A549 (cell line): ENCODE measurements at regions not wholly inside any gene's neighbourhood (a gene's known extent, or its start where the extent isn't known, plus 50 kb on each side); places are given as distances from the start of the nearest gene placed in this dataset.
A peak's percentile ranks its signal among the peaks of the same experiment; 100 is the strongest.

Experiments
- ATAC-seq, 2 experiments: fragments of 200-7000 bp in 1 of 2; fragments of >200 bp in 1 of 2; cut with Nextera tagmentation in 1 of 2; cut with Tn5 transposase in 1 of 2; 3 replicates each; pipeline versions ENCODE4 v1.8.0 to v1.9.1; 2018 to 2020; ENCODE audit warnings: mild to moderate bottlenecking in 1 of 2, moderate library complexity in 1 of 2
- CTCF ChIA-PET: fragments of 300-600 bp; sonication (Branson Sonifier 250); formaldehyde crosslinking; extraction: SDS; loops from one replicate; lab custom pipeline; 2021; ENCODE audit warnings: antibody characterized with exemption, inconsistent platforms; lab: Yijun Ruan, JAX
- POLR2A ChIA-PET: fragments of 350-600 bp; formaldehyde crosslinking; extraction: SDS; loops from one replicate; lab custom pipeline; 2021; ENCODE audit warnings: antibody characterized with exemption, inconsistent platforms; lab: Yijun Ruan, JAX
- DNase-seq, 2 experiments: peaks; one replicate each; pipeline versions ENCODE4 v3.0.0 to v3.0.0-alpha.2; 2011 to 2016; ENCODE audit warnings: low read depth in 1 of 2, low spot score in 1 of 2
- FAIRE-seq: peaks from 2 replicates; lab custom pipeline; 2011; peaks lifted over from hg19 to GRCh38; lab: Jason Lieb, UNC
- H3K27ac ChIP-seq, 2 experiments: fragments of >200 bp; sonication (Bioruptor Twin); formaldehyde crosslinking; 3 replicates each; pipeline ENCODE4 v1.5.1; 2016 to 2017
- H3K4me1 ChIP-seq: fragments of >200 bp; sonication (Bioruptor Twin); formaldehyde crosslinking; 3 replicates; pipeline ENCODE4 v1.6.1; 2016
- H3K4me2 ChIP-seq: fragments of >200 bp; sonication (Bioruptor Twin); formaldehyde crosslinking; 3 replicates; pipeline ENCODE4 v1.6.1; 2016
- H3K4me3 ChIP-seq: fragments of >200 bp; sonication (Bioruptor Twin); formaldehyde crosslinking; 3 replicates; pipeline ENCODE4 v1.5.1; 2016
- H3K9me3 ChIP-seq: fragments of >200 bp; sonication (Bioruptor Twin); formaldehyde crosslinking; 3 replicates; pipeline ENCODE4 v1.6.1; 2016
- CBX2 ChIP-seq: fragments of 200-600 bp; sonication (generic); IDR thresholded peaks from 2 replicates; pipeline ENCODE4 v1.6.1; 2016; ENCODE audit warnings: low read depth, mild to moderate bottlenecking, borderline replicate concordance
- CBX8 ChIP-seq: fragments of 200-600 bp; sonication (generic); IDR thresholded peaks from 2 replicates; pipeline ENCODE4 v1.6.1; 2016
- CHD2 ChIP-seq: fragments of 150-350 bp; IDR thresholded peaks from 2 replicates; pipeline ENCODE4 v1.6.1; 2014; ENCODE audit warnings: low read length; ENCODE audit not compliant: partially characterized antibody
- EHF ChIP-seq: fragments of 250-450 bp; sonication (Bioruptor Pico); IDR thresholded peaks from 2 replicates; pipeline ENCODE4 v1.5.0; 2020; ENCODE audit warnings: mild to moderate bottlenecking
- ESRRA ChIP-seq: fragments of 150-350 bp; IDR thresholded peaks from 2 replicates; pipeline ENCODE4 v1.6.1; 2014; ENCODE audit warnings: mild to moderate bottlenecking, low read length, borderline replicate concordance
- FOXS1 ChIP-seq: fragments of 250-450 bp; sonication (Bioruptor Pico); IDR thresholded peaks from 2 replicates; pipeline ENCODE4 v1.5.0; 2020; ENCODE audit warnings: mild to moderate bottlenecking, moderate library complexity
- GATA3 ChIP-seq: IDR thresholded peaks from 2 replicates; pipeline ENCODE4 v1.6.1; 2012; ENCODE audit warnings: borderline replicate concordance
- HDAC2 ChIP-seq: fragments of 200-600 bp; sonication (generic); IDR thresholded peaks from 2 replicates; pipeline ENCODE4 v1.6.1; 2016
- HES2 ChIP-seq: fragments of >200 bp; sonication (Bioruptor Twin); formaldehyde crosslinking; IDR thresholded peaks from 2 replicates; pipeline ENCODE4 v1.6.1; 2016
- HOXB5 ChIP-seq: fragments of 250-450 bp; sonication (Bioruptor Pico); IDR thresholded peaks from 2 replicates; pipeline ENCODE4 v1.5.0; 2020; ENCODE audit warnings: mild to moderate bottlenecking, moderate library complexity
- KDM5A ChIP-seq: fragments of 200-600 bp; sonication (generic); IDR thresholded peaks from 2 replicates; pipeline ENCODE4 v1.6.1; 2016; ENCODE audit warnings: antibody characterized with exemption, mild to moderate bottlenecking
- MAFK ChIP-seq: fragments of 450-650 bp; IDR thresholded peaks from 2 replicates; pipeline ENCODE4 v1.6.1; 2014; ENCODE audit not compliant: partially characterized antibody
- MYC ChIP-seq: IDR thresholded peaks from 2 replicates; pipeline ENCODE4 v1.6.1; 2012; ENCODE audit warnings: mild to moderate bottlenecking, inconsistent platforms, low read length, improper control_type of control experiment, borderline replicate concordance
- POLR2AphosphoS2 ChIP-seq: conservative IDR thresholded peaks from 2 replicates; pipeline ENCODE4 v1.6.1; 2012; ENCODE audit warnings: low read length, improper control_type of control experiment, inconsistent platforms
- RAD21 ChIP-seq, 2 experiments: fragments of >200 bp in 1 of 2; sonication (Bioruptor Twin) in 1 of 2; formaldehyde crosslinking in 1 of 2; IDR thresholded peaks in 1 of 2; conservative IDR thresholded peaks in 1 of 2; 2 replicates in 1 of 2; 3 replicates in 1 of 2; pipeline ENCODE4 v1.6.1; 2012 to 2018; ENCODE audit warnings: inconsistent platforms in 1 of 2
- RFX5 ChIP-seq: fragments of 450-650 bp; IDR thresholded peaks from 2 replicates; pipeline ENCODE4 v1.7.1; 2014; ENCODE audit warnings: antibody characterized with exemption, mild to moderate bottlenecking, moderate library complexity
- TFCP2L1 ChIP-seq: fragments of 250-450 bp; sonication (Bioruptor Pico); IDR thresholded peaks from 2 replicates; pipeline ENCODE4 v1.5.0; 2021; ENCODE audit warnings: mild to moderate bottlenecking
- TP53 ChIP-seq: fragments of 250-450 bp; sonication (Bioruptor Pico); IDR thresholded peaks from 2 replicates; pipeline ENCODE4 v1.5.0; 2021; ENCODE audit warnings: mild to moderate bottlenecking, moderate library complexity
- ZFP36 ChIP-seq: fragments of 450-650 bp; IDR thresholded peaks from 2 replicates; pipeline ENCODE4 v1.6.1; 2014; ENCODE audit warnings: borderline replicate concordance; ENCODE audit not compliant: partially characterized antibody
- ZSCAN20 ChIP-seq: fragments of 250-450 bp; sonication (Bioruptor Pico); IDR thresholded peaks from 2 replicates; pipeline ENCODE4 v1.8.0; 2022; ENCODE audit warnings: mild to moderate bottlenecking, moderate library complexity
- WGBS: methylation state at CpG from one replicate; pipeline ENCODE4 v1.1.6; 2017; ENCODE audit errors: missing lambda C conversion rate; 5-methylcytosine and 5-hydroxymethylcytosine counted together
- TF ChIP-seq, protein P1 (sequence below): fragments of >200 bp; sonication (Bioruptor Twin); formaldehyde crosslinking; IDR thresholded peaks from 3 replicates; pipeline ENCODE4 v1.6.1; 2016
- TF ChIP-seq, protein P2 (sequence below): fragments of 250-450 bp; sonication (Bioruptor Pico); IDR thresholded peaks from 2 replicates; pipeline ENCODE4 v1.5.0; 2020; ENCODE audit warnings: low read depth, mild to moderate bottlenecking, moderate library complexity

DNA sequence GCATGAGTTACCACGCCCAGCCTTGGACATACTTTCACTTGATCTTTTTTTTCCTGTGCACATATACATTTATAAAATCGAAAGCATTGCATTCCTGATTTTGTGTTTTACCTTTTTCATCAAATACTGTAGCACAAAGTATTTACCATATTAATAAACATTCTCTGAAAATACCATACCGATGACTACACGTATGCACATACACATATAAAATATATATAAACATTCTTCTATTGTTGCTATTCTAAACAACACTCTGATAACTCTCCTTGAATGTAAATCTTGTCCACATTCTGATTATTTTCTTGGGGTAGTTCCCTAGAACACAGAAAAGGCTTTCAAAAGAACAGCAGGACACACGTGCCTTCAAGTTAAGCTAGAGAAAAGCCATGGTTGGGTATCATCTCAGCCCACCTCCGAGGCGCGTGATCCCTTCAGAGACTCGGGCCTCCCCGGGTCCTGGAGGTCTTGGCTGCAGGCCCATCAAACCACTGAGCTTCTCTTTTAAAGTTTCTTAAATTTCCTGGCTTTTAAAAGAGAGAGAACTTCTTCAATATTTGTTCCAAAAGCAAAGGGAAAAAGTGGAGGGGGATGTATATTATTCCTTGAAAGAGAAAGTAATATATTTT lies 198.1 kb downstream of the MYLK4 start:
- POLR2A ChIA-PET, result no interaction called here
- Histone ChIP-seq H3K4me1 (no peaks in the 10 kb centered on the region), H3K4me3 (no peak overlapping the region), H3K9me3 (0 out of 3 replicates have a peak, but pooled peaks cover 4% of the 10 kb centered on the region), H3K27ac (no peak overlapping the region), H3K4me2 (no peak overlapping the region)
- 78% methylated on average over 10 of the region's 10 CpGs for WGBS
- CTCF ChIA-PET, result no interaction called here
- FAIRE-seq (no peak), ATAC-seq (no peak), DNase-seq (no peak)
- TF ChIP-seq CBX2 (no peak), ESRRA (no peak), POLR2AphosphoS2 (no peak), CHD2 (no peak), TFCP2L1 (CRISPR knock-in tag) (no peak), ZSCAN20 (no peak), FOXS1 (CRISPR knock-in tag) (no peak), GATA3 (no peak), HES2 (no peak), RFX5 (no peak), KDM5A (no peak), TP53 (CRISPR knock-in tag) (no peak), HDAC2 (no peak)
- TF ChIP-seq, protein P1, sequence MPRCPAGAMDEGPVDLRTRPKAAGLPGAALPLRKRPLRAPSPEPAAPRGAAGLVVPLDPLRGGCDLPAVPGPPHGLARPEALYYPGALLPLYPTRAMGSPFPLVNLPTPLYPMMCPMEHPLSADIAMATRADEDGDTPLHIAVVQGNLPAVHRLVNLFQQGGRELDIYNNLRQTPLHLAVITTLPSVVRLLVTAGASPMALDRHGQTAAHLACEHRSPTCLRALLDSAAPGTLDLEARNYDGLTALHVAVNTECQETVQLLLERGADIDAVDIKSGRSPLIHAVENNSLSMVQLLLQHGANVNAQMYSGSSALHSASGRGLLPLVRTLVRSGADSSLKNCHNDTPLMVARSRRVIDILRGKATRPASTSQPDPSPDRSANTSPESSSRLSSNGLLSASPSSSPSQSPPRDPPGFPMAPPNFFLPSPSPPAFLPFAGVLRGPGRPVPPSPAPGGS, result no peak

GRCh38 chr6:2551705-2552104 lies 199.0 kb downstream of the MYLK4 start:
- H3K27ac ChIP-seq, result no peak overlapping the region
- no peak for DNase-seq
- TF ChIP-seq MAFK, result peak; percentile 45
- TF ChIP-seq MYC, result no peak
- TF ChIP-seq ESRRA, result no peak
- no peak for TF ChIP-seq TFCP2L1 (CRISPR knock-in tag)
- POLR2A ChIA-PET, result no interaction called here
- H3K4me2 ChIP-seq, result no peak overlapping the region
- WGBS, result 72% methylated on average over 3 of the region's 3 CpGs
- no peak for ATAC-seq
- no peak for FAIRE-seq
- H3K4me3 ChIP-seq, result no peak overlapping the region
- H3K4me1 ChIP-seq, result no peaks in the 10 kb centered on the region
- 0 out of 3 replicates have a peak, but pooled peaks cover 4% of the 10 kb centered on the region for H3K9me3 ChIP-seq
- CTCF ChIA-PET, result no interaction called here

DNA sequence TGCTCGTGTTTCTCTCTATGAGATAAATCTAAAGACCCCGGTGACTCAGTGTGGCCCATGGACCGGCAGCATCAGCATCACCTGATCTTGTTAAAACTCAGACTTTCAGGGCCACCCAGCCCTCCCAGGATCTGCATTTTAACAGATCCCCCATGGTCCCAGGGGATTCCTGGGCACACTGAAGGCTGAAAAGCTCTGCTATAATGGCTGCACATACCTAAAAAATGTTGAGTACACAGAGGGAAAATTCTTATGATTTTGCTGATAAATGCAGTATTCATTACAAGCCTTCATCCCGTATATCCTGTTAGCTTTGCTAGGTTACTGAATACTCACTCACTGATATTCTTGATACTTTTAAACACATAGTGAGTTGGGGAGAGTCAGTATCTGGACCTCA lies 200.5 kb downstream of the MYLK4 start:
- no peak overlapping the region for H3K4me2 ChIP-seq
- no peak overlapping the region for H3K27ac ChIP-seq
- WGBS, result 76% methylated on average over 4 of the region's 4 CpGs
- 0 out of 3 replicates have a peak, but pooled peaks cover 4% of the 10 kb centered on the region for H3K9me3 ChIP-seq
- DNase-seq, result no peak
- no peak for ATAC-seq
- no peaks in the 10 kb centered on the region for H3K4me1 ChIP-seq
- TF ChIP-seq, protein P2, sequence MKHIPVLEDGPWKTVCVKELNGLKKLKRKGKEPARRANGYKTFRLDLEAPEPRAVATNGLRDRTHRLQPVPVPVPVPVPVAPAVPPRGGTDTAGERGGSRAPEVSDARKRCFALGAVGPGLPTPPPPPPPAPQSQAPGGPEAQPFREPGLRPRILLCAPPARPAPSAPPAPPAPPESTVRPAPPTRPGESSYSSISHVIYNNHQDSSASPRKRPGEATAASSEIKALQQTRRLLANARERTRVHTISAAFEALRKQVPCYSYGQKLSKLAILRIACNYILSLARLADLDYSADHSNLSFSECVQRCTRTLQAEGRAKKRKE (CRISPR knock-in tag), result no peak
- TF ChIP-seq, protein P1, result no peak
- TF ChIP-seq CBX8, result no peak
- TF ChIP-seq EHF (CRISPR knock-in tag), result no peak
- TF ChIP-seq RAD21 (conservative IDR thresholded peaks at IDR 0.05 in 1 of 2, IDR thresholded peaks at IDR 0.05 in 1 of 2), result no peak
- TF ChIP-seq HOXB5 (CRISPR knock-in tag), result no peak
- TF ChIP-seq ZFP36, result no peak
- TF ChIP-seq, all 56 proteins: peak for 0
- FAIRE-seq, result no peak
- POLR2A ChIA-PET, result no interaction called here
- H3K4me3 ChIP-seq, result no peak overlapping the region
- CTCF ChIA-PET, result no interaction called here
